HL-60 (cell line): ENCODE measurements at regions not wholly inside any gene's neighbourhood (a gene's known extent, or its start where the extent isn't known, plus 50 kb on each side); places are given as distances from the start of the nearest gene placed in this dataset.

Experiments used
- DNase-seq, 2 experiments: peaks; one replicate each; pipeline ENCODE4 v3.0.0-alpha.2; 2010 to 2020; ENCODE audit warnings: low read depth in 1 of 2, low spot score in 1 of 2
- H3K27ac ChIP-seq: fragments of 250-450 bp; sonication (Bioruptor Pico); replicated peaks from 2 replicates; pipeline ENCODE4 v1.5.1; 2020; ENCODE audit warnings: mild to moderate bottlenecking, moderate library complexity
- H3K27me3 ChIP-seq: fragments of 250-450 bp; sonication (Bioruptor Pico); 2 replicates; pipeline ENCODE4 v1.5.1; 2021; ENCODE audit warnings: mild to moderate bottlenecking, moderate library complexity; ENCODE audit not compliant: insufficient read depth, poor library complexity, severe bottlenecking
- H3K4me3 ChIP-seq: replicated peaks from 2 replicates; pipeline ENCODE4 v1.5.1; 2011; ENCODE audit warnings: mild to moderate bottlenecking, control low read depth, low read length; ENCODE audit not compliant: insufficient read depth
- CTCF ChIP-seq: IDR thresholded peaks from one replicate; pipeline ENCODE4 v1.5.1; 2011; ENCODE audit warnings: low read length, control low read depth, inconsistent platforms; ENCODE audit not compliant: insufficient read depth
- GABPA ChIP-seq: IDR thresholded peaks from 2 replicates; pipeline ENCODE4 v1.6.1; 2012; ENCODE audit warnings: low read depth
- POLR2AphosphoS5 ChIP-seq: IDR thresholded peaks from 2 replicates; pipeline ENCODE4 v1.6.1; 2012; ENCODE audit warnings: low read depth
- REST ChIP-seq: IDR thresholded peaks from 2 replicates; pipeline ENCODE4 v1.6.1; 2012; ENCODE audit warnings: low read depth; ENCODE audit not compliant: insufficient replicate concordance
- SPI1 ChIP-seq: IDR thresholded peaks from 2 replicates; pipeline ENCODE4 v1.6.1; 2012; ENCODE audit warnings: low read depth, mild to moderate bottlenecking, borderline replicate concordance

GRCh38 chr5:54831233-54831632 lies 154.2 kb downstream of the ESM1 start:
- H3K27ac ChIP-seq, result no peak overlapping the region

GRCh38 chr5:54829676-54830535 lies 155.5 kb downstream of the ESM1 start:
- H3K4me3 ChIP-seq, result no peak overlapping the region
- no peak for DNase-seq
- no peaks in the 10 kb centered on the region for H3K27me3 ChIP-seq
- H3K27ac ChIP-seq, result no peak overlapping the region
- TF ChIP-seq REST (no peak), GABPA (no peak), CTCF (no peak), POLR2AphosphoS5 (no peak), SPI1 (no peak)

More at GRCh38 chr5:54831233-54831632, 154.2 kb downstream of the ESM1 start:
- Histone ChIP-seq H3K4me3 (no peak overlapping the region), H3K27me3 (no peaks in the 10 kb centered on the region)
- DNase-seq, result no peak
- no peak for TF ChIP-seq CTCF
- TF ChIP-seq GABPA, result no peak
- TF ChIP-seq POLR2AphosphoS5, result no peak
- TF ChIP-seq REST, result no peak
- no peak for TF ChIP-seq SPI1

- no peak overlapping the region for H3K4me3 ChIP-seq
- no peaks in the 10 kb centered on the region for H3K27me3 ChIP-seq
- no peak for TF ChIP-seq CTCF
- TF ChIP-seq GABPA, result no peak
- TF ChIP-seq POLR2AphosphoS5, result no peak
- TF ChIP-seq SPI1, result no peak
- no peak for TF ChIP-seq REST
- no peak overlapping the region for H3K27ac ChIP-seq
- DNase-seq, result no peak
These were observed 156.3 kb downstream of the ESM1 start for GRCh38 chr5:54829102-54829501.
